Endothelial cell of umbilical vein (primary cell): ENCODE measurements at regions not wholly inside any gene's neighbourhood (a gene's known extent, or its start where the extent isn't known, plus 50 kb on each side); places are given as distances from the start of the nearest gene placed in this dataset.

Experiments
- EZH2 ChIP-seq: IDR thresholded peaks from 2 replicates; pipeline ENCODE4 v1.6.1; 2012; ENCODE audit warnings: borderline replicate concordance, low read depth, mild to moderate bottlenecking, moderate library complexity, low read length, inconsistent platforms; ENCODE audit not compliant: severe bottlenecking
- FOS ChIP-seq: IDR thresholded peaks from 2 replicates; pipeline ENCODE4 v1.6.1; 2011; ENCODE audit warnings: mild to moderate bottlenecking, low read length, moderate library complexity, borderline replicate concordance; ENCODE audit not compliant: insufficient read depth
- JUN ChIP-seq: IDR thresholded peaks from 2 replicates; pipeline ENCODE4 v1.6.1; 2011; ENCODE audit warnings: borderline replicate concordance, low read depth; ENCODE audit not compliant: insufficient read length, insufficient read depth
- MAX ChIP-seq: IDR thresholded peaks from 2 replicates; pipeline ENCODE4 v1.6.1; 2011; ENCODE audit not compliant: insufficient read depth, insufficient read length
- POLR2A ChIP-seq: IDR thresholded peaks from 2 replicates; pipeline ENCODE4 v1.6.1; 2012; ENCODE audit warnings: low read depth, mild to moderate bottlenecking, control low read depth, low read length
- POLR2AphosphoS5 ChIP-seq: IDR thresholded peaks from 2 replicates; pipeline ENCODE4 v1.6.1; 2012; ENCODE audit warnings: low read depth, mild to moderate bottlenecking, control low read depth, low read length, moderate library complexity; ENCODE audit not compliant: insufficient read depth
- TF ChIP-seq, protein P1 (sequence below), 2 donors: IDR thresholded peaks; 1 replicate in 1 of 2; 2 replicates in 1 of 2; pipeline ENCODE4 v1.5.1; 2011; ENCODE audit warnings: low read length in 2 of 2, mild to moderate bottlenecking in 2 of 2, moderate library complexity in 2 of 2, control low read depth in 1 of 2, inconsistent platforms in 1 of 2, low read depth in 1 of 2; ENCODE audit not compliant: insufficient read depth in 1 of 2; ENCODE audit errors: extremely low read depth in 1 of 2

- TF ChIP-seq POLR2AphosphoS5, result no peak
- no peak for TF ChIP-seq JUN
- no peak for TF ChIP-seq EZH2
- no peak for TF ChIP-seq MAX
- TF ChIP-seq POLR2A, result no peak
- TF ChIP-seq, protein P1, sequence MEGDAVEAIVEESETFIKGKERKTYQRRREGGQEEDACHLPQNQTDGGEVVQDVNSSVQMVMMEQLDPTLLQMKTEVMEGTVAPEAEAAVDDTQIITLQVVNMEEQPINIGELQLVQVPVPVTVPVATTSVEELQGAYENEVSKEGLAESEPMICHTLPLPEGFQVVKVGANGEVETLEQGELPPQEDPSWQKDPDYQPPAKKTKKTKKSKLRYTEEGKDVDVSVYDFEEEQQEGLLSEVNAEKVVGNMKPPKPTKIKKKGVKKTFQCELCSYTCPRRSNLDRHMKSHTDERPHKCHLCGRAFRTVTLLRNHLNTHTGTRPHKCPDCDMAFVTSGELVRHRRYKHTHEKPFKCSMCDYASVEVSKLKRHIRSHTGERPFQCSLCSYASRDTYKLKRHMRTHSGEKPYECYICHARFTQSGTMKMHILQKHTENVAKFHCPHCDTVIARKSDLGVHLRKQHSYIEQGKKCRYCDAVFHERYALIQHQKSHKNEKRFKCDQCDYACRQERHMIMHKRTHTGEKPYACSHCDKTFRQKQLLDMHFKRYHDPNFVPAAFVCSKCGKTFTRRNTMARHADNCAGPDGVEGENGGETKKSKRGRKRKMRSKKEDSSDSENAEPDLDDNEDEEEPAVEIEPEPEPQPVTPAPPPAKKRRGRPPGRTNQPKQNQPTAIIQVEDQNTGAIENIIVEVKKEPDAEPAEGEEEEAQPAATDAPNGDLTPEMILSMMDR (IDR thresholded peaks at IDR 0.05; ENCODE audit: extremely low read depth in 1 of 2, insufficient read depth in 1 of 2, low read depth in 1 of 2, low read length in 2 of 2), result no peak
- no peak for TF ChIP-seq FOS
Observed at GRCh38 chr3:3333571-3333970, 154.1 kb upstream of the CRBN start.
